HG03039 (cell line): ENCODE measurements at regions not wholly inside any gene's neighbourhood (a gene's known extent, or its start where the extent isn't known, plus 50 kb on each side); places are given as distances from the start of the nearest gene placed in this dataset.
"Not testable (repeated sequence)": the region's sequence is repeated elsewhere in the genome, so short reads cannot be mapped to it uniquely, and the experiment has no call there.

Source experiments
- ATAC-seq: cut with Tn5 transposase; IDR thresholded peaks from one replicate; pipeline ENCODE4 v1.9.1; 2021; ENCODE audit warnings: mild to moderate bottlenecking, moderate library complexity; ENCODE audit not compliant: unreplicated experiment

DNA sequence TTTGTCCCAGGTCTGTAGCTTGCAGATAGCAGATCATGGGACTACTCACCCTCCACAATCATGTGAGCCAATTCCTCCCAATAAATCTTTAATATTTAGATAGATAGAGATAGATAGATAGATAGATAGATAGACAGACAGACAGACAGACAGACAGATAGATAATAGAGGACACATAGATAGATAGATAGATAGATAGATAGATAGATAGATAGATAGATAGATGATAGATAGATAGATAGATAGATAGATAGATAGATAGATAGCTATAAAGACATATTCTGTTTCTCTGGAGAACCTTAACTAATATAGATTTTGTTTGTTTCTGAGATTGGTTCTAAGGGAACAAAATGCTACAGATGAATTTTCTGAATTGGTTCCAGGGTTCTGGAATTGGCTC, 82.3 kb upstream of the PRDX6 start:
- not testable (repeated sequence) for ATAC-seq

DNA sequence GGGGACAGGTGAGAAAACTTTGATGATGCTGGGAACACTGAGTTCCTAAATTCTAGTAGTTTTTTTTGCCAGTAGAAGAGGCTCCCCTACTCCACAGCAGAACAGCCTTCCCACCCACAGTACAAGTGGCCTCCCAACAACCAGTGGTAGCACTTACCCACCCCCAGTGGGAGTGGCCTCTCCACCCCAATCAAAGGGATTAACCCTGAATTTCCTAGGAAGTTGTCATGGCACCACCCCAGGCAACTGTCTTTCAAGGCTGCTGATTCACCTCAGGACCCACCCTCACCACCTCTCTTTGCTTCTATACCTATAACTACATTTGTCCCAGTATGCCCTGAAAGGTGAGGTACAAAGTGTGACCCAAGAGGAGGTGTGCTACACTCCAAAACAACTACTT, 81.4 kb upstream of the PRDX6 start:
- ATAC-seq, result no peak

DNA sequence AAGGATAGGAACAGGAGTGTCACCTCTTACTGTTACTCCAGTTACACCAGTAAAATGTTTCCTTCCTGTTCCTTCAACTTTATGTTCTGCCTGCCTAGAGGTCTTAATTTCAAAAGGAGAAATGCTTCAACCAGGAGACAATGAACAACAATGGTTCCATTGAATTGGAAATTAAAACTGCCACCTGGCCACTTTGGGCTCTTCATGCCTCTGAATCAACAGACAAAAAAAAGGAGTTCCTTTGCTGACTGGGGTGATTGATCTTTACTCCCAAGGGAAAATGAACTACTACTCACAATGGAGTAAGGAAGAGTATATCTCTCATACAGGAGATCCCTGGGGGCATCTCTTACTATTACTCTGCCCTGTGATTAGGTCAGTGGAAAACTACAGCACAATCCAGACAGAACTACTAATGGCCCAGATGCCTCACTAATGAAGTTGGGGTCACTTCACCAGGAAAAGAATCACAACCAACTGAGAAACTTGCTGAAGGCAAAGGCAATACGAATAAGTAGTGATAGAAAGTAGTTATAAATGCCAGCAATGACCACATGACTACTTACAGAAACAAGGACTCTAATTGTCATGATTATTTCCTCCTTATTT, 76.6 kb upstream of the PRDX6 start:
- ATAC-seq, result no peak

DNA sequence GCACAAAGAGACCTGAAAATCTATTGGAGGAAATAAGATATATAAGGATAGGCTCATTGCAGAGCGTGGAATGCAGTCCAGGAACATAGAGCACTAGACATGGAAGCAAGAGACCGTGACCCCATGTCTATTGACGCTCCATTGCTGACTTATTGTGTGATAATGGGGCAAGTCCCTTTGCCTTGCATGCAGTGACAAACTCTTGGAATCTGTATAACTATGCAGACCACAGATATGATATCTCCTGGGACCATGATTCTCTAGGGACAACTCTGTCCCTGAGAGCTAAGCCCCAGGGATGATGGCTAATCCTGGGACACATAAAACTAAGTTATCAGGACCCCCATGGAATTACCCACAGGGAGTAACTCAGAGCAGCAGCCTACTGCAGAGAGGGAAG, 73.1 kb upstream of the PRDX6 start:
- no peak for ATAC-seq

GRCh38 chr1:173405281-173405680, 71.9 kb upstream of the PRDX6 start:
- ATAC-seq, result no peak

DNA sequence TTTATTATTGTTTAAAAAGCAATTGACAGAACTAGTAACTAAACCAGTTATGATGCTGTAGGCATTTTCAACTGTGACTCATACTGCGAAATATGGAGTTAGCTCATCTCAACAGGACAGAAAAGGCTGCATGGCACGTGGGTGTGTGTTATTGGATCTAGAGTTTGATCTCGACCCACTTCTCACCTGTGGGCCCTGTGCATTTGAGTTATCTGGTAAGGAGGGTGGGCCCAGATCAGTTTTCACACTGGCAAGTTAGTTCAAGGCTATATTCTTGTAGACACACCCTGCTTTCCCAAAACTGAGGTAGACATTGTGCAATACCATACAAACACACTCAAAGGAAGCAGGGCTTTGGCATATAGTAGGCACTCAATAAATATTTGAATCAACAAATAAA, 71.3 kb upstream of the PRDX6 start:
- ATAC-seq, result no peak

GRCh38 chr1:173406783-173407230, 70.3 kb upstream of the PRDX6 start:
- no peak for ATAC-seq

DNA sequence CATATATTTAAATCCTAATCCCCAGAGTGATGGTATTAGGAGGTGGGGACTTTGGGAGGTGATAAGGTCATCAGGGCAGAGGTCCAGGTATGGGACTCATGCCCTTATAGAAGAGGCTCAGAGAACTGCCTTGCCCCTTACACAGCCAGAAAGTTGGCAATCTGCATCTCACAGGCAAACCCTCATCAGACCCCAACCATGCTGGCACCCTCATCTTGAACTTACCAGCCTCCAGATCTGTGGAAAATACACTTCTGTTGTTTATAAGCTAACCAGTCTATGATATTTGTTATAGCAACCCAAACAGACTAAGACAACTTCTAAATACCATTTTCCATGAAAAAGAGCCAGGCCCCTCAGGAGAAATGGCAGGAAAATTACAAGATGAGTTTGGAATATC, 69.3 kb upstream of the PRDX6 start:
- ATAC-seq, result no peak

DNA sequence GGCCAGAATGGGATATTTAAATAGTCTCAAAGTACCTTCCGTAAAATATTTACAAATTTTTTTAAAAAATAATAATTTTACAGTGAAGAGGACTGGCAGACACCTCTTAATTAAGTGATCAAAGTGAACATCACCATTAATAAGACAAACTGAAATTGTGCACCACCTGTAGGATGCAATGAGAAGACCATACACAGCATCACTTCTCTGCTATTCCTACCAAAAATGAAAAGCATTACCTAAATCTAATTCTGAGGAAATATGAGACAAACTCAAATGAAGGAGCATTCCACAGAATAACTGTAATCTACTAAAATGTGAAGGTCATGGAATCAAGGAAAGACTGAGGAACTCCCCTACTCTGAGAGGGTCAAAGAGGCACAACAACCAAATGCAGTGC, 68.2 kb upstream of the PRDX6 start:
- ATAC-seq, result no peak

DNA sequence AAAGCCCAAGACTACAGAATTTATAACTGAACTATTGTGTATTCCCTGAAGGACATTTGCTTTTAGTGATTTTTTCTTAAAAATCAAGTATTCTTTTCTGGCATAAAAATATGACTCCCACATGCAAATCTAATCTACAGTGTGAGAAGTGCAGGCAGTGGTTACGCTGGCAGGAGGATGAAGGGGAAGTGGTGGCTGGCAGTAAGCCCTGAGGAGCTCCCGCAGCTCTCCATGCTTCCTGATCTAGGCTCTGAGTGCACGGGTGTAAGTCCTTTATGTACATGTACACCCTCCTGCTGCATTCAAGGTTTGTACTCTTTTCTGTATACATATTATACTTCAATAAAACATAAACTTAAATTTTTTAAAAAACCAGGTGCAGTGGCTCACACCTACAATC, 67.5 kb upstream of the PRDX6 start:
- ATAC-seq, result no peak

DNA sequence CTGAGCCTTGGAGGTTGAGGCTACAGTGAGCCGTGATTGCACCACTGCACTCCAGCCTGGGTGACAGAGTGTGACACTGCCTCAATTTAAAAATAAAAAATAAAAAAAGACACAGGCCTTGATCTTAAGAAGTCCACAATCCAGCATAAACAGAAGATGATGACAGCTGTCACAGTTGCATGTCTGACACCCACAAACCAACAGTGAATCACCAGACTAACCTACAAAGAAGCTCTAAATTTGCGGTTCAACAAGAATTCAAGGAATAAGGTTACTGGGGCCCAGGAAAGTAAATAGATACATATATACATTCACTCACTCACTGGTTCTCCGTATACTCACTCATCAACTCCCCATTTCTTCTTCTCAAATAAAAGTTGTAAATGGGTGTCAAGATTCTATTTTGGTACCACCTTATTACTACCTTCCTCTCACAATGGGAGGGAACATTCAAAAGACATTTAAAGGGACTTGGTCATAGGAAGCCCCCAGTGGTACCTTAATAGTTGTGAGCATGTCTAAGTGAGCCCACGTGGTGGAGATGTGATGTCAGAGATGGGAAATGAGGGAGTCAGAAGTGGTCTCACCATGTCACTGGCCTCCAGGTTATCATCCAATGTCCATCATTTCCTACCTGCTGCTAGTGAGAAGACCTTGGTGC, 66.9 kb upstream of the PRDX6 start:
- peak; percentile 2 for ATAC-seq

GRCh38 chr1:173410794-173411236, 66.3 kb upstream of the PRDX6 start:
- peak; percentile 37 for ATAC-seq

- no peak for ATAC-seq
Observed at GRCh38 chr1:173411835-173412742, 65.0 kb upstream of the PRDX6 start.

DNA sequence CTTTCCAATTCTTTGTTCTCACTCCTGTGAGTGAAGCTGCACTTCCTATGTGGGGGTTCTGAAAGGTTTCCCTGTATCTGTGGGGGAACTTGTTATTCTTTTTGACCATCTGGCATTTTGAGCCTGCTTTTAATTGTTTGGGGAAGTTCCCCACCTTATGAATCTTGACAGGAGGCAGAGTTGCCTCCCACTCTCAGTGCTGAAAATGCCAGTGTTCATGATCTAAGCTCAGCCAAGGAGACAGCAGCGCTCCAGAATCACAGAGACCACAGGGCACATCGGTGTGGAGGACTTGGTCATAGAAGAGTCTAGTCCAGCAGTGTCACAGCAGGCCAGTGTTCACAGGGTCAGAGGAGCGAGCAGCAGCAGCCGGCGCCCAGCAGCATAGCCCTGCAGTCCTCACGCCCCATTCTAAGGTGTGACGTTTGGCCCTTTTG, 63.8 kb upstream of the PRDX6 start:
- ATAC-seq, result no peak

GRCh38 chr1:173414136-173414535, 63.0 kb upstream of the PRDX6 start:
- peak; percentile 33 for ATAC-seq

DNA sequence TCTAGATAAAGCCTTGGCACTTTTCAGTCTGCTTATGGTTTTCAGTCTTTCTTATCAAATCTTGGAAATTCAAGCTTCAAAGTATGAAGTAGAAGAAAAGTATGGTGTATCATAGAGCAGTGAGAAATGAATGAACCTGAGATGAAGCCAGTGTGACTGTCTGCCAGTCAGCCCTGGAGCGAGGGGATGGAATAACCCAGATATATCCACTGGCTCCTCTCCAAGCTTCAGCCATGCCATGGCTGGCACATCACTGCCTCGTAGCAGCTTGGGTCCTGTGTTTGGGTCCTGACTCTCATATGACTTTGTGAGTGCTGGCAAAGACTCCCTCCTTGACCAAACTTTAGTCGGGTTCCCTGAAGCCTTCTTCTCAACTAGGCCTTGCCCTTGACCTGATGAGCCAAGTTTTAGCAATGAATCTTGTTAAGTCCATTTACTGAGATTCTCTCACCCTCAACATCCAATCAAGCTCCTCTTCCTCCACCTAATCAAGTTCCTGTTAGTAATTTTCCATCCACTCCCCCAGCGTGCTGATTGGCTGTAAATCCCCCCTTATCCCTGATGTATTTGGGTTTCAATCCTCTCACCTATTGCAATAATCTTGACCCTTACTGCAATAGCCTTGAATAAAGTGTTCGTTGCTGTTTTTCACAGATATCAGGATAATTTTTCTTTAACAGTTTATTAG, 62.5 kb upstream of the PRDX6 start:
- no peak for ATAC-seq

GRCh38 chr1:173415490-173415889, 61.6 kb upstream of the PRDX6 start:
- ATAC-seq, result no peak

GRCh38 chr1:173415905-173416450, 61.2 kb upstream of the PRDX6 start:
- ATAC-seq, result no peak

DNA sequence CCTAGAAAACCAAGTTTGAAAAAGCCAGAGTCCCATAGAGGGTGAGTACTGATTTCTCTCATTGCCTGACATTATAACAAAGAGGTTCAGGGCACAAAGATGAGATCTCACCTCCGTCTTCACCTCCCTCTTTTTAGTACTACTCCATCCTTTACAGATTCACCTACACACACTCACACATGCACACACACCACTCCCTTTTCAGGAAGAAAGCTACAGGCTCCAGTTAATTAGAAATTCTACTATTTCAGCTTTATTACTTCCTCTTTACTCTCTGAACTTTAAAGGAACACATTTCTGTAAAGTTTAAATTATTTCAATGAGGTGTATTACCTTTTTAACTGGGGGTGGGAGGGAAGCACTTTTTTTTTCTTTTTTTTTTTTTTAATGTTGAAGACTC, 59.6 kb upstream of the PRDX6 start:
- ATAC-seq, result no peak

GRCh38 chr1:173418107-173418985, 58.8 kb upstream of the PRDX6 start:
- ATAC-seq, result peak; percentile 37
